CD4-positive, alpha-beta T cell treated with Interleukin-10 for 1 hour (primary cell): ENCODE measurements at regions not wholly inside any gene's neighbourhood (a gene's known extent, or its start where the extent isn't known, plus 50 kb on each side); places are given as distances from the start of the nearest gene placed in this dataset.
"Not testable (repeated sequence)": the region's sequence is repeated elsewhere in the genome, so short reads cannot be mapped to it uniquely, and the experiment has no call there.

Experiments used
- DNase-seq: peaks from one replicate; pipeline ENCODE4 v3.0.0-alpha.2; 2020

GRCh38 chr6:91075244-91075976 is 488.5 kb upstream of the MAP3K7 start:
- DNase-seq, result no peak

GRCh38 chr6:91063362-91063761 is 476.5 kb upstream of the MAP3K7 start:
- DNase-seq, result no peak

- DNase-seq, result no peak
Measured at GRCh38 chr6:91057689-91058088, 470.8 kb upstream of the MAP3K7 start.

- DNase-seq, result no peak
Measured at GRCh38 chr6:91055959-91056358, 469.1 kb upstream of the MAP3K7 start.

- not testable (repeated sequence) for DNase-seq
Measured at GRCh38 chr6:91052473-91053450, 465.9 kb upstream of the MAP3K7 start.

- DNase-seq, result no peak
Measured at GRCh38 chr6:91045161-91045560, 458.3 kb upstream of the MAP3K7 start.

GRCh38 chr6:91043751-91044150 is 456.9 kb upstream of the MAP3K7 start:
- DNase-seq, result no peak

GRCh38 chr6:91042656-91043055 is 455.8 kb upstream of the MAP3K7 start:
- DNase-seq, result no peak

GRCh38 chr6:91033964-91034363 is 447.1 kb upstream of the MAP3K7 start:
- no peak for DNase-seq

- no peak for DNase-seq
Measured at GRCh38 chr6:91031581-91031980, 444.7 kb upstream of the MAP3K7 start.

GRCh38 chr6:91029211-91029610 is 442.3 kb upstream of the MAP3K7 start:
- DNase-seq, result no peak

GRCh38 chr6:91023529-91023928 is 436.7 kb upstream of the MAP3K7 start:
- no peak for DNase-seq

- DNase-seq, result no peak
Measured at GRCh38 chr6:91020744-91021143, 433.9 kb upstream of the MAP3K7 start.

- no peak for DNase-seq
Measured at GRCh38 chr6:91018586-91018985, 431.7 kb upstream of the MAP3K7 start.

- DNase-seq, result no peak
Measured at GRCh38 chr6:91013511-91013910, 426.6 kb upstream of the MAP3K7 start.

GRCh38 chr6:90997076-90997475 is 410.2 kb upstream of the MAP3K7 start:
- no peak for DNase-seq

- DNase-seq, result no peak
Measured at GRCh38 chr6:90993770-90994169, 406.9 kb upstream of the MAP3K7 start.

GRCh38 chr6:90989763-90990162 is 402.9 kb upstream of the MAP3K7 start:
- DNase-seq, result no peak

- DNase-seq, result no peak
Measured at GRCh38 chr6:90984066-90984465, 397.2 kb upstream of the MAP3K7 start.

- DNase-seq, result no peak
Measured at GRCh38 chr6:90983462-90983861, 396.6 kb upstream of the MAP3K7 start.

- DNase-seq, result no peak
Measured at GRCh38 chr6:90982581-90982980, 395.7 kb upstream of the MAP3K7 start.

GRCh38 chr6:90982051-90982450 is 395.2 kb upstream of the MAP3K7 start:
- no peak for DNase-seq

- no peak for DNase-seq
Measured at GRCh38 chr6:90978046-90978445, 391.2 kb upstream of the MAP3K7 start.

- DNase-seq, result no peak
Measured at GRCh38 chr6:90977513-90977912, 390.6 kb upstream of the MAP3K7 start.
